ENCODE measurements at regions not wholly inside any gene's neighbourhood (a gene's known extent, or its start where the extent isn't known, plus 50 kb on each side); places are given as distances from the start of the nearest gene placed in this dataset.

DNA sequence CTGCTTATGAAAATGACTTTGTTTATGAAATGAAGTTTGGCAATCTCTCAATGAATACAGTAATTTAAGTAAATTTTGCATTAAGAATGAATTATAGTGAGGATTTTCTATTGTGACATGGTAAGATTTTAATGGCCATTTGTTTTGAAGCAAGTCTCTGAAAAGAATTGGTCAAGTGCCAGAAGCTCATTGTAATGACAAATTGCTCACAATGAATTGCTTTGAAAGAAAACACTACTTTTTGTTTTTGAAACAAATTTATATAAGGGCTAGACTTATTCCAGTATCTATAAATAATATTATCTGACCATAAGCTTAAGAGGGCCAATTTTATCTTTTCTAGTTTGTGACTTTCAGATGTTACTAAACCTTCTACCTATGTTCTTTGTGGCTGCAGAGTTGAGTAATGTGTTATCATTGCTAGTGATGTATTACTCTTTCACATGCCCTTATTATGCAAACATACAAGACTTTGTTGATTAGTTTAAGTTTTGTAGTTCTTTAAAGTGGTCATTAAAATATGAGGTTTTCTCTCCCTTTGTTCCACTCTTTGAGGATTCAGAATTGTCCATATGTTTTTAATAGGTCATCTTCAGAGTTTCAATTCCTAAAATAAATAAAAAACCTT is 93.0 kb upstream of the ZNF608 start:
- DNase-seq, result peak; percentile 46

DNA sequence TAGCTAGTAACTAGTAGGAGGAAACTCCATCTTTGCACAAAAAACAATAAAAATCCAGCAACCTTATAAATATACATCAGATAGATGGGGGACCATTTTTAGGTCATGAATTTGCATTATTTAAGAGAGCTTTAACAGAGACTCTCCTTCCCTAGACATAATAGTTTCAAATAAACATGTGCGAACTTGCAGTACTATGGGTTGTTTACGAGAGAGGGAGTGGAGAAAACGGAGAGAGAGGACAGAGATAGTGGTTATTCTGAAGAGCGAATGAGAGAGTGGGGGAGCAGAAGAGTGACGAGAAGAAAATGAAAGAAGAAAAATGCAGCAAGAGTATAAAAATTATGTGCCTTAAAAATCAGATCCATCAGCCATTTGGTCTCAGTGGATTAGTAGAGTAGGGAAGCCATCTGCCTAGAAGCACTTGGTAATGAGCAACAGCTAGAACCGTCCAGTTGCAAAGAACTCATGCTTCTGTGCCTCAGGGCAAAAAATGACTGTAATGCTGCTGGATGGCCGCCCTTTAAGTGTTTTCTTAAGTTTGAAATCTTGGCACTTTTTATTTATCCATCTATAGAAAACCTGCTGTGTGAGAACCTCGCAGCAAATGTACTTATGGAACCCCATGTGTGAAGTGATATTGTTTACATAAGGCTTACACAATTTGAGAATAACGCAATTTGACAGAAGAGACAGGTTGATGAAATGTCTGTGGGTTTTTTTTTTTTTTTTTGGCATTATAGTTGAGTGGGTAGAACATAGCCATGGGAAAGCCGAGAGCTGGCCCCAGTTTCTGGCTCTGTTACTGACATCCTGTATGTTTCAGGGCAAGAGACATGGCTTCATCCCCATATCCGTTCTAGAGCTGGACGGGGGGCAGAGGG is 95.6 kb upstream of the ZNF608 start:
- DNase-seq, result no peak

GRCh38 chr5:124842725-124843595 is 96.5 kb upstream of the ZNF608 start:
- no peak for DNase-seq

- no peak for DNase-seq
Observed at GRCh38 chr5:124843596-124843899, 97.1 kb upstream of the ZNF608 start.

DNA sequence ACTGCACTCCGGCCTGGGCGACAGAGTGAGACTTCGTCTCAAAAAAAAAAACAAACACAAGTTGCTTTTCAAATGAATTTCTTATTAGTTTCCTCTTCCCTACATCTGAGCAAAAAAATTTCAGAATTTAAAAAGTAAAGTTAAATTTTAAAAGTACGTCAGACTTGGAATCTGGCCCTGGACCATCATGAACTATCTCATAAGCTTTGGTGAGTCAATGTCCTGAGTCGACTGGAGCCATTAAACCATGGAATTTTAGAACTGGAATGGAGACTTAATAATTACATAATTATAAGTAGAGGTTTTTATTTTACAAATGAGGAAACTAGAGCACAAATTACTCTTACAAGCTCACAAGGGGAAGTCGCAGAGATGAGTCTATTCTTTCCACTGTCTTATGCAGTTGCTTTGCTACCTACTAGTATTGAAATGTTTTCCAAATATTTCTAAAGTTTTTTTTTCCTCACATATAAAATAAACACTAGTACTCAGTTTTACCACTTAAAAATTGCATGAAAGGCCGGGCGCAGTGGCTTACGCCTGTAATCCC is 98.0 kb upstream of the ZNF608 start:
- DNase-seq, result no peak

- no peak for DNase-seq
Observed at GRCh38 chr5:124847907-124848306, 101.5 kb upstream of the ZNF608 start.

DNA sequence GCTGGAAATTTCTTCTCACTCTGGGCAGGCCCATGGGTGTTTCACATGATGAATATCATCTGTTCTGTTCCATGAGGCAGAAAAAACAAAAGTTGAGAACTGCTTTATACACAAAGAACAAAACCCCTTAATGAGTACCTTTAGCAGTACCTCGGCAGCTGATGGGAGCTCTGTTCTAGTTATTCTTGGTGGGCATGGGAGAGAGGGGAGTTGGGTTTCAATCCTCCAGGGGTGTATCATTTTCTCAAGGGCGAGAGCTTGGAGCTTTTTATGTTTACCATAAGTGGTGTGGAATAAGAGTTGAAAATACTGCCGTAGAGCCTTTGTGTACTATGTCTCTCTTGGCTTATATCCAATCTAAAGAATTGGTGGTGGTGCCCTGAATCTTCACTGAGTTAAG is 103.3 kb upstream of the ZNF608 start:
- DNase-seq, result no peak

- no peak for DNase-seq
Observed at GRCh38 chr5:124856726-124857125, 110.3 kb upstream of the ZNF608 start.

DNA sequence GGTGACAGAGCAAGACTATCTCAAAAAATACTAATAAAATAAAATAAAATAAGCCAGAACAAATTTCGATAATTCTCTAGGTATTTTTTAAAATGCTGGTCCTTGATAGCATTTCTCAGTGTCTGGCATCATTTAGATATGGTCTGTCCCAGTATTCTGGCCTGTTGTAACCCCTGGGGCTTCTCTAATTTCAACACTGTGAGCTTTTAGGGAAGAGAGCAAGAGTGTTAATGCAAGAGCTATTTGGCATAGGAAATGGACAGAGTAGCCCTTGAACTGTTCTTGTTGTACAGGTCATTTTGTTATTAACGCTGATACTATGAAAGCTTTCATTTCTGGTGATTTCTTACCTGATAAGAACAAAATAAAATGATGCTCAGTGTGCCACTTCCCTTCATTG is 112.2 kb upstream of the ZNF608 start:
- DNase-seq, result no peak

DNA sequence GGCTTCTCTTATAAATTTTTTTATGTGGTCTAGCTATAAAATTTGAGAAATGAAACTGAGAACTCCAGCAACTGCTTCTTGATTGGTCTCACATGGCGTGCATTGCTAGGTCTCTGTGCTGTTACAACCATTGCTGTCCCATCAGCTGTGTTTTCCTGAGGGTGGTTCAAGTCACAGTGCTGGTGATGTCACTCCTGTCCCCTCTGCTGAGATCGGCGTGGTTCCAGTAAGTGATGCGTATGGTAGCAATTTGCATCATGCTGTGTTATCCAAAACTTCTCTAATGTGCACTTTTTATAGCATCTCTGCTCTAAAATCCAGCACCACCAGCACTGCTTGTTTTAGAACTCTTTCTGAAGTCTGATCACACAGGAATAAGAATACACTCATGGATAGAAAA is 112.6 kb upstream of the ZNF608 start:
- DNase-seq, result no peak

GRCh38 chr5:124859556-124860290 is 113.3 kb upstream of the ZNF608 start:
- no peak for DNase-seq

- DNase-seq, result no peak
Observed at GRCh38 chr5:124860291-124860655, 113.8 kb upstream of the ZNF608 start.

- no peak for DNase-seq
Observed at GRCh38 chr5:124865066-124865465, 118.6 kb upstream of the ZNF608 start.

GRCh38 chr5:124865603-124866354 is 119.3 kb upstream of the ZNF608 start:
- peak; percentile 44 for DNase-seq

GRCh38 chr5:124866355-124867136 is 120.1 kb upstream of the ZNF608 start:
- DNase-seq, result no peak

- no peak for DNase-seq
Observed at GRCh38 chr5:124867137-124867704, 120.8 kb upstream of the ZNF608 start.

DNA sequence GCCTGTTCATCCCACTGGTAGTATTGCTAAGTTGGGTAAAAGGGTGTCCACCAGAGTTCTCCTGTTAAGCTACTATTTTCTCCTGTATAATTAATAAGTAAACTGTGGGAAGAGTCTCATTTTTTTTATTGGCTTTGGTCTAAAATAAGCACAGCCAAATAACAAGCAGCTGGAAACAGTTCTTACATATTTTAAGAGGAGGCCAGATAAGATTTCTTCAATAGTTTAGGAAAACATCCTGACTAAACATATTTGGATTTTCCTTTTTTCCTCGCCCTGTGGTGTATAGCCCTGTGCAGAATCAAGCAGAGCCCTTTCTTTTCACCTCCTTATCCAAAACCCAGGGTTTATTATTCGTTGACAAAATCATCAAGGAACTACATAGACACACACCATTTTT is 122.2 kb upstream of the ZNF608 start:
- no peak for DNase-seq

- no peak for DNase-seq
Observed at GRCh38 chr5:124869426-124870033, 123.1 kb upstream of the ZNF608 start.

DNA sequence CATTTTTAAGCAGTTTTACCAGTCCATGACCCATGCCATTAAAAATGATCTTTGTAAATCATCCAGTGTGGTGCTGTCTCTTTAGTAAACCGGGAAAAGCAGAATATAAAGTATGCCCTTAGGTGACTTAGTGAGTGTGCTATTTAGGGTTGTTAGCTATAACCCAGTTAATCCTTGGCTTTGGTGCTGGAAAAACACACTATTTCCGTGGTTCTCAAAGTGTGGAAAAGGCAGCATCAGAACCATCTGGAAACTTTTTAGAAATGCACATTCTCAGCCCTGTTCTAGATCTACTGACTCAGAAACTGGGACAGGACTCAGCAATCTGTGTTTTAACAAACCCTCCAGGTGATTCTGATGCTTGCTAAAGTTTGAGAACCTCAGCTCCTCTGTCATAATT is 123.6 kb upstream of the ZNF608 start:
- DNase-seq, result no peak

- DNase-seq, result no peak
Observed at GRCh38 chr5:124871303-124871702, 124.9 kb upstream of the ZNF608 start.

Data from left kidney (tissue), 1 donor.